ENCODE measurements at regions not wholly inside any gene's neighbourhood (a gene's known extent, or its start where the extent isn't known, plus 50 kb on each side); places are given as distances from the start of the nearest gene placed in this dataset.

DNA sequence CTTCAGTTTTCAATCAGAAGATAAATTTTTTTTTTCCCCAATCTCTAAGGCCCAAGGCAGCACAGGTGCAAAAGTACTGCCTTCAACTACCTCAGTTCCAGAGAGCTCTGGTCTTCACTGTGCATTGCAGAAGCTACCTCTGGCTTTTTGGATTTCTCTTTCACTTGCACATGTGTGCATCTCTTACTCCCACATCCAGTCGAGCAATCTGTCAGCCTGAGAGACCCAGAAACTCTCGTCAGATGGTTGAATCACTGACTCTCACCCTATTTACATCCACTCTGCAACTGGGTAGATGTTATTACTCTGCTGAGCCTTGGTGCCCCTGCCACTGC, 813.8 kb downstream of the NR2F2 start:
- Histone ChIP-seq H3K27ac (no peak overlapping the region), H3K9me3 (no peaks in the 10 kb centered on the region), H3K27me3 (replicated peaks; ENCODE audit: insufficient read depth) (no peaks in the 10 kb centered on the region), H3K4me3 (no peak overlapping the region), H3K36me3 (no peaks in the 10 kb centered on the region), H3K4me1 (replicated peaks) (no peaks in the 10 kb centered on the region)
- TF ChIP-seq POLR2A (IDR thresholded peaks at IDR 0.05) (no peak), POLR2AphosphoS5 (IDR thresholded peaks at IDR 0.05) (no peak)
- TF ChIP-seq, protein P1, sequence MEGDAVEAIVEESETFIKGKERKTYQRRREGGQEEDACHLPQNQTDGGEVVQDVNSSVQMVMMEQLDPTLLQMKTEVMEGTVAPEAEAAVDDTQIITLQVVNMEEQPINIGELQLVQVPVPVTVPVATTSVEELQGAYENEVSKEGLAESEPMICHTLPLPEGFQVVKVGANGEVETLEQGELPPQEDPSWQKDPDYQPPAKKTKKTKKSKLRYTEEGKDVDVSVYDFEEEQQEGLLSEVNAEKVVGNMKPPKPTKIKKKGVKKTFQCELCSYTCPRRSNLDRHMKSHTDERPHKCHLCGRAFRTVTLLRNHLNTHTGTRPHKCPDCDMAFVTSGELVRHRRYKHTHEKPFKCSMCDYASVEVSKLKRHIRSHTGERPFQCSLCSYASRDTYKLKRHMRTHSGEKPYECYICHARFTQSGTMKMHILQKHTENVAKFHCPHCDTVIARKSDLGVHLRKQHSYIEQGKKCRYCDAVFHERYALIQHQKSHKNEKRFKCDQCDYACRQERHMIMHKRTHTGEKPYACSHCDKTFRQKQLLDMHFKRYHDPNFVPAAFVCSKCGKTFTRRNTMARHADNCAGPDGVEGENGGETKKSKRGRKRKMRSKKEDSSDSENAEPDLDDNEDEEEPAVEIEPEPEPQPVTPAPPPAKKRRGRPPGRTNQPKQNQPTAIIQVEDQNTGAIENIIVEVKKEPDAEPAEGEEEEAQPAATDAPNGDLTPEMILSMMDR (IDR thresholded peaks at IDR 0.05): no peak
- intact Hi-C loops (cut with DNase I): no loop called here
- 85% methylated on average over 2 of the region's 2 CpGs for WGBS
- no peak for DNase-seq (ENCODE audit: low spot score)

- Histone ChIP-seq H3K27ac (no peak overlapping the region), H3K4me3 (no peak overlapping the region), H3K9me3 (no peaks in the 10 kb centered on the region), H3K36me3 (no peaks in the 10 kb centered on the region), H3K4me1 (replicated peaks) (no peaks in the 10 kb centered on the region), H3K27me3 (replicated peaks; ENCODE audit: insufficient read depth) (no peaks in the 10 kb centered on the region)
- no peak for TF ChIP-seq POLR2AphosphoS5 (IDR thresholded peaks at IDR 0.05)
- no peak for TF ChIP-seq POLR2A (IDR thresholded peaks at IDR 0.05)
- TF ChIP-seq, protein P1 (IDR thresholded peaks at IDR 0.05): no peak
- 44% methylated on average over 18 of the region's 18 CpGs for WGBS
- intact Hi-C loops (cut with DNase I): no loop called here
- DNase-seq (ENCODE audit: low spot score): no peak
Measured at GRCh38 chr15:97146929-97147870, 813.3 kb upstream of the ARRDC4 start.

GRCh38 chr15:97153356-97153965, 807.0 kb upstream of the ARRDC4 start:
- WGBS: 69% methylated on average over 1 of the region's 1 CpG

DNA sequence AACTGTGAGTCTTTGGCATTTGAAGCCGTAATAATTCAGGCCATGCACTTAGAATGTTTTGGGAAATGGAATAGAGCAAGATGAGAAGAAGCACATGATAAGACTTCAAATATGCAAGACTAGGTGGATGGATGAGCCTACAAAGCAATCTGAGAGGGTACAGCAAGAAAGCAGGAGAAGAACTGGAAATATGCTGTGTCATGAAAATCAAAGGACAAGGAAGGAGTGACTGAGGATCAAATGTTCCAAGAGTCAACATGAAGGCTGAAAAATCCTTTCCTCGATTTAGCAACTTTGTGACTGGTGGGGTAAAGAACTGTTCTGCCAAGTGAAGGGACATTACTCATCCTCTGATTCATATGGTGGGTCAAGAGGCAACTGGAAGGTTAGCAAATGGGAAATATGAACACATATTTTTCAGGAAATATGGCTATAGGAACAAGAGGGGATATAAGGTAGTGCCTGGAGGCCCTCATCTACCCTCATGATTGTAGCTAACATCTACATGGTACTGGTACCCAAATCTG, 803.7 kb upstream of the ARRDC4 start:
- intact Hi-C loops (cut with DNase I): no loop called here
- TF ChIP-seq, protein P1 (IDR thresholded peaks at IDR 0.05): no peak
- TF ChIP-seq POLR2A (IDR thresholded peaks at IDR 0.05): no peak
- no peak for TF ChIP-seq POLR2AphosphoS5 (IDR thresholded peaks at IDR 0.05)
- WGBS: 83% methylated on average over 2 of the region's 2 CpGs

More at GRCh38 chr15:97153356-97153965, 807.0 kb upstream of the ARRDC4 start:
- Histone ChIP-seq H3K4me3 (no peak overlapping the region), H3K27ac (no peak overlapping the region), H3K4me1 (replicated peaks) (no peaks in the 10 kb centered on the region), H3K27me3 (replicated peaks; ENCODE audit: insufficient read depth) (no peaks in the 10 kb centered on the region), H3K9me3 (no peaks in the 10 kb centered on the region), H3K36me3 (no peaks in the 10 kb centered on the region)
- TF ChIP-seq, protein P1 (IDR thresholded peaks at IDR 0.05): no peak
- no peak for TF ChIP-seq POLR2A (IDR thresholded peaks at IDR 0.05)
- no peak for TF ChIP-seq POLR2AphosphoS5 (IDR thresholded peaks at IDR 0.05)
- intact Hi-C loops (cut with DNase I): no loop called here
- DNase-seq (ENCODE audit: low spot score): no peak

More for the DNA sequence above, 803.7 kb upstream of the ARRDC4 start:
- H3K9me3 ChIP-seq: no peaks in the 10 kb centered on the region
- no peaks in the 10 kb centered on the region for H3K4me1 ChIP-seq (replicated peaks)
- H3K4me3 ChIP-seq: no peak overlapping the region
- no peaks in the 10 kb centered on the region for H3K27me3 ChIP-seq (replicated peaks; ENCODE audit: insufficient read depth)
- DNase-seq (ENCODE audit: low spot score): no peak
- H3K27ac ChIP-seq: no peak overlapping the region
- H3K36me3 ChIP-seq: no peaks in the 10 kb centered on the region

Measured in prostate gland (tissue), 2 donors.